ENCODE measurements at regions not wholly inside any gene's neighbourhood (a gene's known extent, or its start where the extent isn't known, plus 50 kb on each side); places are given as distances from the start of the nearest gene placed in this dataset.

DNA sequence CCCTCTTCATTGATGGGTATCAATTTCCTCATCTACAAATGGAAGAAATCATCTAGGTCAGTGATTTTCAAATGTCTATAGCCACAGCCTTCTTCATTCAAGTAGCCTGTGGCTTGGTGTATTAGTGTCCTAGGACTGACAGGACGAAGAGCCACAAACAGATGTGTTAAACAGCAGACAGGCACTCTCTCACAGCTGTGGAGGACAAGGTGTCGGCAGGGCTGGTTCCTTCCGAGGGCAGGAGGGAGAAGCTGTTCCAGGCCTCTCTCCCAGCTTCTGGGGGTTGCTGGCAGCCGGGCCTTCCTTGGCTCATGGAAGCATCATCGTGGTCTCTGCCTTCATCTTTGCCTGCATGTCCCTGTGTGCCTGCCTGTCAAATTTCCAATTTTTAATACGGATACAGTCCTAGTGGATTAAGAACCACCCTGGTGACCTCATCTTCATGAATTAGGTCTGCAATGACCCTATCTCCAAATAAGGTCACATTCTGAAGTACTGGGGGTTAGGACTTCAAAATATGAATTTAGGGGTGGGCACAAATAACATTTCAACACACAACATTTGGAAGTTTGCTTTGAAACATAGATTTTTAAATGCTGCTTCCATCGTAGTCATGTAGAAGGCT is 86.5 kb downstream of the PTGR3 start:
- TF ChIP-seq POLR2A (IDR thresholded peaks at IDR 0.05), result no peak
- TF ChIP-seq, protein P1, sequence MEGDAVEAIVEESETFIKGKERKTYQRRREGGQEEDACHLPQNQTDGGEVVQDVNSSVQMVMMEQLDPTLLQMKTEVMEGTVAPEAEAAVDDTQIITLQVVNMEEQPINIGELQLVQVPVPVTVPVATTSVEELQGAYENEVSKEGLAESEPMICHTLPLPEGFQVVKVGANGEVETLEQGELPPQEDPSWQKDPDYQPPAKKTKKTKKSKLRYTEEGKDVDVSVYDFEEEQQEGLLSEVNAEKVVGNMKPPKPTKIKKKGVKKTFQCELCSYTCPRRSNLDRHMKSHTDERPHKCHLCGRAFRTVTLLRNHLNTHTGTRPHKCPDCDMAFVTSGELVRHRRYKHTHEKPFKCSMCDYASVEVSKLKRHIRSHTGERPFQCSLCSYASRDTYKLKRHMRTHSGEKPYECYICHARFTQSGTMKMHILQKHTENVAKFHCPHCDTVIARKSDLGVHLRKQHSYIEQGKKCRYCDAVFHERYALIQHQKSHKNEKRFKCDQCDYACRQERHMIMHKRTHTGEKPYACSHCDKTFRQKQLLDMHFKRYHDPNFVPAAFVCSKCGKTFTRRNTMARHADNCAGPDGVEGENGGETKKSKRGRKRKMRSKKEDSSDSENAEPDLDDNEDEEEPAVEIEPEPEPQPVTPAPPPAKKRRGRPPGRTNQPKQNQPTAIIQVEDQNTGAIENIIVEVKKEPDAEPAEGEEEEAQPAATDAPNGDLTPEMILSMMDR (IDR thresholded peaks at IDR 0.05), result no peak
- TF ChIP-seq POLR2AphosphoS5 (IDR thresholded peaks at IDR 0.05), result no peak
- TF ChIP-seq EP300 (IDR thresholded peaks at IDR 0.05), result no peak
